Amniotic stem cell (primary cell): ENCODE measurements at regions not wholly inside any gene's neighbourhood (a gene's known extent, or its start where the extent isn't known, plus 50 kb on each side); places are given as distances from the start of the nearest gene placed in this dataset.

Source experiments
- DNase-seq: peaks from one replicate; lab custom pipeline; 2025; lab: John Stamatoyannopoulos, UW

GRCh38 chr12:115506822-115507559 is 770.5 kb downstream of the MED13L start:
- no peak for DNase-seq

GRCh38 chr12:115504306-115505290 is 772.9 kb downstream of the MED13L start:
- DNase-seq: no peak

- DNase-seq: no peak
Observed at GRCh38 chr12:115500872-115501271, 776.6 kb downstream of the MED13L start.

- DNase-seq: no peak
Observed at GRCh38 chr12:115495300-115495699, 782.2 kb downstream of the MED13L start.

GRCh38 chr12:115492553-115492952 is 784.9 kb downstream of the MED13L start:
- no peak for DNase-seq

- DNase-seq: no peak
Observed at GRCh38 chr12:115491511-115492250, 785.8 kb downstream of the MED13L start.

GRCh38 chr12:115489253-115489652 is 788.2 kb downstream of the MED13L start:
- DNase-seq: no peak

- no peak for DNase-seq
Observed at GRCh38 chr12:115485967-115486366, 791.5 kb downstream of the MED13L start.

GRCh38 chr12:115485503-115485902 is 792.0 kb downstream of the MED13L start:
- DNase-seq: no peak

- no peak for DNase-seq
Observed at GRCh38 chr12:115482943-115483342, 794.5 kb downstream of the MED13L start.

GRCh38 chr12:115481141-115481540 is 796.4 kb downstream of the MED13L start:
- DNase-seq: no peak

GRCh38 chr12:115478505-115478904 is 794.5 kb upstream of the TBX3 start:
- DNase-seq: no peak

- DNase-seq: no peak
Observed at GRCh38 chr12:115474539-115475353, 790.8 kb upstream of the TBX3 start.

- DNase-seq: no peak
Observed at GRCh38 chr12:115473257-115473956, 789.4 kb upstream of the TBX3 start.

GRCh38 chr12:115472852-115473251 is 788.9 kb upstream of the TBX3 start:
- no peak for DNase-seq

- no peak for DNase-seq
Observed at GRCh38 chr12:115470977-115471376, 787.0 kb upstream of the TBX3 start.

- no peak for DNase-seq
Observed at GRCh38 chr12:115470526-115470925, 786.6 kb upstream of the TBX3 start.

- DNase-seq: no peak
Observed at GRCh38 chr12:115468087-115468510, 784.1 kb upstream of the TBX3 start.

- no peak for DNase-seq
Observed at GRCh38 chr12:115467531-115467930, 783.6 kb upstream of the TBX3 start.

- DNase-seq: no peak
Observed at GRCh38 chr12:115466076-115466475, 782.1 kb upstream of the TBX3 start.

GRCh38 chr12:115464661-115465060 is 780.7 kb upstream of the TBX3 start:
- no peak for DNase-seq
